ENCODE measurements at regions not wholly inside any gene's neighbourhood (a gene's known extent, or its start where the extent isn't known, plus 50 kb on each side); places are given as distances from the start of the nearest gene placed in this dataset.
"Not testable (repeated sequence)": the region's sequence is repeated elsewhere in the genome, so short reads cannot be mapped to it uniquely, and the experiment has no call there.

GRCh38 chr10:64881257-64881656, 1360.1 kb downstream of the REEP3 start:
- no peak for TF ChIP-seq POLR2A (IDR thresholded peaks at IDR 0.05)
- no peak for TF ChIP-seq CTCF (IDR thresholded peaks at IDR 0.05)
- DNase-seq, result no peak

DNA sequence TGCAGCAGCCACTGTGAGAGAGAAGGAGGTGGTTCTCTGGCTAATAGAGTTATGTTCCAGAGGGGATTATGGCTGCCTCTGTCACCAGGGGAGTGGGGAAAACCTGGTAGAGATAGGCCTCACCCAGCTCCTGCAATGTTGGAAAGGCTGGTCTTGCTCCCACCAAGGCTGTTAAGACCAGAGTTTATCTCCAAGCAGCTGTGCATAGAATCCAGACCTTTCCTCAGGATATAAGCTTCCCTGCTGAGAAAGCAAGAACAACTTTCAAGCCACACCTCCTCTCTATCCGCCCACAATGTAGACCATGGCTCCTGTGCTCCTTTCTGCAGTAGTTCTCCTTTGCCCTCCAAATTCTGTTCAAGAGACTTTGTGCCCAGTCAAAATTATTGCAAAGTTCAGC, 1375.4 kb downstream of the REEP3 start:
- TF ChIP-seq CTCF (IDR thresholded peaks at IDR 0.05) (no peak), POLR2A (IDR thresholded peaks at IDR 0.05) (no peak)
- H3K9me3 ChIP-seq, result no peaks in the 10 kb centered on the region
- no peak overlapping the region for H3K4me3 ChIP-seq
- no peak for DNase-seq
- H3K4me1 ChIP-seq, result no peaks in the 10 kb centered on the region
- H3K36me3 ChIP-seq, result no peaks in the 10 kb centered on the region
- no peak overlapping the region for H3K27ac ChIP-seq
- no peaks in the 10 kb centered on the region for H3K27me3 ChIP-seq

More at GRCh38 chr10:64881257-64881656, 1360.1 kb downstream of the REEP3 start:
- Histone ChIP-seq H3K9me3 (no peaks in the 10 kb centered on the region), H3K36me3 (no peaks in the 10 kb centered on the region), H3K4me3 (no peak overlapping the region), H3K27ac (no peak overlapping the region), H3K27me3 (no peaks in the 10 kb centered on the region), H3K4me1 (no peaks in the 10 kb centered on the region)

- H3K4me1 ChIP-seq, DNase-seq, H3K36me3 ChIP-seq, H3K27me3 ChIP-seq, H3K9me3 ChIP-seq, H3K27ac ChIP-seq, H3K4me3 ChIP-seq: not testable (repeated sequence)
These were observed 1385.1 kb downstream of the REEP3 start for GRCh38 chr10:64906311-64906710.

GRCh38 chr10:64924306-64924705, 1403.1 kb downstream of the REEP3 start:
- not testable (repeated sequence) for DNase-seq, H3K27ac ChIP-seq, H3K4me3 ChIP-seq, H3K36me3 ChIP-seq, H3K9me3 ChIP-seq, H3K27me3 ChIP-seq, H3K4me1 ChIP-seq

DNA sequence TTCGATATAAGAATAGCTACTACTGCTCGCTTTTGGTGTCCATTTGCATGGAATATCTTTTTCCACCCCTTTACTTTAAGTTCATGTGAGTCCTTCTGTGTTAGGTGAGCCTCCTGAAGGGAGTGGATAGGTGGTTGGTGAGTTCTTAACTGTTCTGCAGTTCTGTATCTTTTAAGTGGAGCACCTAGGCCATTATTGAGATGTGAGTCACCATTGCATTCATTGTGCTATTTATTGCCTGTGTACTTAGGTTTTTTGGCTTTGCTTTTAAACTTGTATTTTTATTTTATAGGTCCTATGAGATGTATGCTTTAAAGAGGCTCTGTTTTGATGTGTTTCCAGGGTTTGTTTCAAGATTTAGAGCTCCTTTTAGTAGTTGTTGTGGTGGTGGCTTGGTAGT, 1430.8 kb downstream of the REEP3 start:
- Histone ChIP-seq H3K4me1 (no peaks in the 10 kb centered on the region), H3K4me3 (no peak overlapping the region), H3K27me3 (no peaks in the 10 kb centered on the region), H3K27ac (no peak overlapping the region), H3K9me3 (no peaks in the 10 kb centered on the region), H3K36me3 (no peaks in the 10 kb centered on the region)
- DNase-seq, result no peak
- TF ChIP-seq CTCF (IDR thresholded peaks at IDR 0.05) (no peak), POLR2A (IDR thresholded peaks at IDR 0.05) (no peak)

DNA sequence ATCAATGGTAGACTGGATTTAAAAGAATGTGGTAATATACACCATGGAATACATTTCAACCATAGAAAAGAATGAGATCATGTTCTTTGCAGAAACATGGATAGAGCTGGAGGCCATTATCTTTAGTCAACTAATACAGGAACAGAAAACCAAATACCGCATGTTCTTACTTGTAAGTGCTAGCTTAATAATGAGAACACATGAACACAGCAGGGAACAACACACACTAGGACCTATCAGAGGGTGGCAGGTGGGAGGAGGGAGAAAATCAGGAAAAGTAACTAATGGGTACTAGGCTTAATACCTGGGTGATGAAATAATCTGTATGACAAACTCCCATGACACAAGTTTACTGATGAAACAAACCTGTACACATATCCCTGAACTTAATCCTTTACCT, 1435.2 kb downstream of the REEP3 start:
- Histone ChIP-seq H3K36me3 (no peaks in the 10 kb centered on the region), H3K9me3 (no peaks in the 10 kb centered on the region), H3K27me3 (no peaks in the 10 kb centered on the region), H3K27ac (no peak overlapping the region), H3K4me3 (no peak overlapping the region), H3K4me1 (no peaks in the 10 kb centered on the region)
- no peak for TF ChIP-seq POLR2A (IDR thresholded peaks at IDR 0.05)
- TF ChIP-seq CTCF (IDR thresholded peaks at IDR 0.05), result no peak
- no peak for DNase-seq

GRCh38 chr10:64959116-64959515, 1437.9 kb downstream of the REEP3 start:
- Histone ChIP-seq H3K27me3 (no peaks in the 10 kb centered on the region), H3K4me3 (no peak overlapping the region), H3K9me3 (no peaks in the 10 kb centered on the region), H3K27ac (no peak overlapping the region), H3K36me3 (no peaks in the 10 kb centered on the region), H3K4me1 (no peaks in the 10 kb centered on the region)
- DNase-seq, result no peak
- TF ChIP-seq POLR2A (IDR thresholded peaks at IDR 0.05) (no peak), CTCF (IDR thresholded peaks at IDR 0.05) (no peak)

All from Peyer's patch (tissue), 4 donors.